Neuronal stem cell (in vitro differentiated cells): ENCODE measurements at regions not wholly inside any gene's neighbourhood (a gene's known extent, or its start where the extent isn't known, plus 50 kb on each side); places are given as distances from the start of the nearest gene placed in this dataset.

Experiments used
- DNase-seq: peaks from one replicate; pipeline ENCODE4 v3.0.0-alpha.2; 2013; ENCODE audit warnings: low spot score
- H2AFZ ChIP-seq: one replicate; pipeline ENCODE4 v1.6.1; 2013; ENCODE audit warnings: mild to moderate bottlenecking, low read length, inconsistent platforms
- H2AK5ac ChIP-seq: 2 replicates; pipeline ENCODE4 v1.6.1; 2013; ENCODE audit warnings: low read depth, mild to moderate bottlenecking, inconsistent platforms, low read length, moderate library complexity, mixed read lengths
- H2BK120ac ChIP-seq: 2 replicates; pipeline ENCODE4 v1.6.1; 2013; ENCODE audit warnings: low read depth, mild to moderate bottlenecking, inconsistent platforms, low read length, moderate library complexity, mixed read lengths
- H2BK12ac ChIP-seq: one replicate; pipeline ENCODE4 v1.6.1; 2013; ENCODE audit warnings: low read length, inconsistent platforms
- H2BK15ac ChIP-seq: 2 replicates; pipeline ENCODE4 v1.6.1; 2013; ENCODE audit warnings: mild to moderate bottlenecking, low read length, inconsistent platforms, mixed read lengths
- H2BK5ac ChIP-seq: one replicate; pipeline ENCODE4 v1.6.1; 2013; ENCODE audit warnings: inconsistent platforms, mild to moderate bottlenecking, low read length, moderate library complexity
- H3K14ac ChIP-seq: one replicate; pipeline ENCODE4 v1.6.1; 2013; ENCODE audit warnings: low read length, inconsistent platforms
- H3K18ac ChIP-seq: 2 replicates; pipeline ENCODE4 v1.6.1; 2013; ENCODE audit warnings: low read length, inconsistent platforms
- H3K23ac ChIP-seq: 2 replicates; pipeline ENCODE4 v1.6.1; 2013; ENCODE audit warnings: low read depth, mild to moderate bottlenecking, mixed read lengths, low read length, inconsistent platforms; ENCODE audit not compliant: poor library complexity
- H3K27ac ChIP-seq: replicated peaks from 3 replicates; pipeline ENCODE4 v1.5.1; 2013; ENCODE audit warnings: low read length, inconsistent platforms
- H3K27me3 ChIP-seq, 3 experiments: 2 replicates each; pipeline ENCODE4 v1.6.1; 2013; ENCODE audit warnings: low read length in 3 of 3, mild to moderate bottlenecking in 2 of 3, inconsistent platforms in 1 of 3, low read depth in 1 of 3, mixed read lengths in 1 of 3, moderate library complexity in 1 of 3; ENCODE audit not compliant: control insufficient read depth in 3 of 3, insufficient read depth in 3 of 3
- H3K36me3 ChIP-seq, 2 donors: replicated peaks in 1 of 2; 2 replicates each; pipeline ENCODE4 v1.6.1; 2013; ENCODE audit warnings: low read length in 2 of 2; ENCODE audit not compliant: control insufficient read depth in 2 of 2, insufficient read depth in 2 of 2
- H3K4ac ChIP-seq: 2 replicates; pipeline ENCODE4 v1.6.1; 2013; ENCODE audit warnings: inconsistent platforms, mild to moderate bottlenecking, low read length, moderate library complexity
- H3K4me1 ChIP-seq, 2 donors: 1 replicate in 1 of 2; 2 replicates in 1 of 2; pipeline ENCODE4 v1.6.1; 2013; ENCODE audit warnings: low read length in 2 of 2, low read depth in 1 of 2; ENCODE audit not compliant: control insufficient read depth in 2 of 2, insufficient read depth in 1 of 2
- H3K4me2 ChIP-seq: one replicate; pipeline ENCODE4 v1.6.1; 2013; ENCODE audit warnings: mild to moderate bottlenecking, low read length, inconsistent platforms; ENCODE audit not compliant: insufficient read depth, poor library complexity, severe bottlenecking
- H3K4me3 ChIP-seq, 2 donors: 2 replicates each; pipeline ENCODE4 v1.5.1; 2013; ENCODE audit warnings: low read length in 2 of 2, mild to moderate bottlenecking in 2 of 2, inconsistent platforms in 1 of 2, moderate library complexity in 1 of 2
- H3K79me1 ChIP-seq: one replicate; pipeline ENCODE4 v1.6.1; 2013; ENCODE audit warnings: low read depth, mild to moderate bottlenecking, inconsistent platforms, low read length, moderate library complexity
- H3K9ac ChIP-seq: one replicate; pipeline ENCODE4 v1.6.1; 2013; ENCODE audit warnings: mild to moderate bottlenecking, low read depth, low read length, inconsistent platforms; ENCODE audit not compliant: poor library complexity
- H3K9me3 ChIP-seq, 2 donors: replicated peaks in 1 of 2; 2 replicates each; pipeline versions ENCODE3 to v1.6.1; 2013; ENCODE audit warnings: low read length in 2 of 2, mild to moderate bottlenecking in 2 of 2, inconsistent platforms in 1 of 2, low read depth in 1 of 2, mixed read lengths in 1 of 2, moderate library complexity in 1 of 2; ENCODE audit not compliant: control insufficient read depth in 2 of 2, insufficient read depth in 1 of 2
- H4K8ac ChIP-seq: one replicate; pipeline ENCODE4 v1.6.1; 2013; ENCODE audit warnings: low read depth, mild to moderate bottlenecking, inconsistent platforms, low read length, moderate library complexity
- H4K91ac ChIP-seq: one replicate; pipeline ENCODE4 v1.6.1; 2013; ENCODE audit warnings: low read length, low read depth, mild to moderate bottlenecking, inconsistent platforms; ENCODE audit not compliant: poor library complexity
- WGBS, 2 donors: extraction: QIAGEN DNeasy Blood & Tissue Kit; methylation state at CpG; one replicate each; pipeline ENCODE4 v1.1.7; 2013; ENCODE audit warnings: missing lambda C conversion rate in 2 of 2, mixed read lengths in 1 of 2; ENCODE audit not compliant: insufficient read length in 2 of 2, insufficient replicate concordance in 1 of 2; ENCODE audit errors: extremely low coverage in 2 of 2; 5-methylcytosine and 5-hydroxymethylcytosine counted together

DNA sequence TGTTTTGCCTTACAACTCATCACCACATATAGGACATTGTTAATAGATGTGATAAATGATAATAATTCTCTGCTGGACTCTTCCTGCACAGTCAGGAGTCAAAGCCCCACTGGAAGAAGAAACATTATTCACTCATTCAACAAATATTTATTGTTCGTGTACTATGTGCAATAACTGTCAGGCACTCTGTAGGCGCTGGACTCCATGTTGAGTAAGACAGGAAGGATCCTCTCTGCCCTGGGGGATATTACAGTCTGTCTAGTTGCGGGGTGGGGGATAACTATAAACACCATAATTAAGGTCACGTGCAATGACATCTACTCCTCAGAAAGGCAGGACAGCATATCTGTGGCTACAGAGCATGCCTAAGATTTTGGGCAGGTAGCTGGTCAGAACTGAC is 281.1 kb downstream of the FAT3 start:
- H3K14ac ChIP-seq, result no peak overlapping the region
- H3K9me3 ChIP-seq, result no peaks in the 10 kb centered on the region
- no peak overlapping the region for H3K4me2 ChIP-seq
- H3K4me1 ChIP-seq, result peaks cover 8 to 11% of the 10 kb centered on the region in 2 donors
- no peak overlapping the region for H2BK12ac ChIP-seq
- no peak overlapping the region for H3K9ac ChIP-seq
- no peak overlapping the region for H3K4me3 ChIP-seq
- H4K8ac ChIP-seq, result no peak overlapping the region
- no peaks in the 10 kb centered on the region for H3K79me1 ChIP-seq
- WGBS, 2 donors, result no CpG with 5 or more reads among the region's 4 CpGs
- H3K27me3 ChIP-seq, result no peaks in the 10 kb centered on the region
- H2AK5ac ChIP-seq, result no peak overlapping the region
- no peaks in the 10 kb centered on the region for H3K36me3 ChIP-seq
- no peak for DNase-seq
- H3K4ac ChIP-seq, result no peak overlapping the region
- no peak overlapping the region for H2BK15ac ChIP-seq
- no peak overlapping the region for H2BK5ac ChIP-seq
- H3K27ac ChIP-seq, result no peak overlapping the region
- no peak overlapping the region for H3K23ac ChIP-seq
- H2AFZ ChIP-seq, result no peak overlapping the region
- no peak overlapping the region for H3K18ac ChIP-seq
- no peak overlapping the region for H4K91ac ChIP-seq
- no peak overlapping the region for H2BK120ac ChIP-seq

DNA sequence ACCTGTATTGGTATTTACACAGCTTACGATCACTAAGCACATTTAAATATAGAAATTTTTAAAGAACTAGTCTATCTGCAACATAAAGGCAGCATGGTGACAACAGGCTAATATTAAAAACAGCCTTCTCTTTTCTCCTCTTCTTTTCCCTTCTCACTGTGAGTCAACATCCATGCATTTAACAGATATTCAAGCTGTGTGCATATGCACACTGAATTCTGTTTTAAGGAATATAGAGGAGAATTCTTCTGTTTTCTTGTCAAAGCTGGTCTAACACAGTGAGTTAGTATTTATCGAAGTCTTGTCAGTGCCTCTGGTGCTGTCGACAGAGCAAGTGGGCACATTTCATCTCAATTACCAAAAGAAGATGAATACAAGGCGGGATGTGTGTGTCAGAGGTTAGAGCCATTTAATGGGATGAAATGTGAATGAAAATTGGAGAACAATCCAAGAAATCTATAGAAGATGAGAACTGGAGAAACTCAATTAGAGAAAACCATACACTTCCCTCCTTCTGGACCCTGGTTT is 282.3 kb downstream of the FAT3 start:
- Histone ChIP-seq H3K4me3 (no peak overlapping the region), H3K36me3 (no peaks in the 10 kb centered on the region), H3K4me1 (peaks cover 10 to 16% of the 10 kb centered on the region in 2 donors), H3K27me3 (no peaks in the 10 kb centered on the region), H2BK5ac (no peak overlapping the region), H3K14ac (no peak overlapping the region), H3K9ac (no peak overlapping the region), H3K79me1 (no peaks in the 10 kb centered on the region), H2AK5ac (no peak overlapping the region), H4K91ac (no peak overlapping the region), H3K18ac (no peak overlapping the region), H3K9me3 (no peaks in the 10 kb centered on the region), H2BK120ac (no peak overlapping the region), H2BK15ac (no peak overlapping the region), H3K4me2 (no peak overlapping the region), H3K4ac (no peak overlapping the region), H3K23ac (no peak overlapping the region), H2AFZ (no peak overlapping the region), H2BK12ac (no peak overlapping the region), H4K8ac (no peak overlapping the region), H3K27ac (no peak overlapping the region)
- DNase-seq, result no peak
- no CpG with 5 or more reads among the region's 4 CpGs for WGBS, 2 donors

DNA sequence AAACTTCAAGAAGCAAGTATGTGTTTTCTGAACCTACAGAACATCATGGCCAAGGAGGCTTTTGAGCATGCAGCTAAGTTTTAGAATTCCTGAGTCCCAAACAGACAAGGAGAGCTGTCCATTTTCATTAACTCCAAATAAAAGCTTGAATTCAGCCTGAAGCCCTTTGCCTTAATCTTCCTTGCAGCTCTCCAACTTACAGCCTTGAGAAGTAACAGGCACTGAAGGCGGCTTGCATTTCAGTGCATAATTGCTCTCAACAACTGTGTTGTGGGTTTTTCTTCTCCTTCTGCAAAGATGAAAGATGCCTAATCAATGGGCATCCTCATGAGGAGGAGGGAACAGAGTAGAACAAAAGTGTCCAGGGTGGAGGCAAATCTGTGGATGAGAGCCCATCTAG is 286.0 kb downstream of the FAT3 start:
- DNase-seq, result peak; percentile 59
- no peak overlapping the region for H2BK12ac ChIP-seq
- no peak overlapping the region for H3K18ac ChIP-seq
- H3K14ac ChIP-seq, result no peak overlapping the region
- no peak overlapping the region for H2BK15ac ChIP-seq
- peaks cover 11 to 26% of the 10 kb centered on the region in 2 donors for H3K4me1 ChIP-seq
- no peaks in the 10 kb centered on the region for H3K79me1 ChIP-seq
- H3K36me3 ChIP-seq, result no peaks in the 10 kb centered on the region
- H3K23ac ChIP-seq, result no peak overlapping the region
- no peak overlapping the region for H4K8ac ChIP-seq
- no peak overlapping the region for H2AK5ac ChIP-seq
- no peak overlapping the region for H3K4me3 ChIP-seq
- no peaks in the 10 kb centered on the region for H3K9me3 ChIP-seq
- WGBS, 2 donors, result no CpG with 5 or more reads among the region's 1 CpG
- no peak overlapping the region for H2BK120ac ChIP-seq
- no peaks in the 10 kb centered on the region for H3K27me3 ChIP-seq
- H2BK5ac ChIP-seq, result no peak overlapping the region
- H3K9ac ChIP-seq, result no peak overlapping the region
- H4K91ac ChIP-seq, result no peak overlapping the region
- H3K4ac ChIP-seq, result no peak overlapping the region
- H3K4me2 ChIP-seq, result no peak overlapping the region
- no peak overlapping the region for H2AFZ ChIP-seq
- peak overlapping the region; percentile 66 for H3K27ac ChIP-seq

DNA sequence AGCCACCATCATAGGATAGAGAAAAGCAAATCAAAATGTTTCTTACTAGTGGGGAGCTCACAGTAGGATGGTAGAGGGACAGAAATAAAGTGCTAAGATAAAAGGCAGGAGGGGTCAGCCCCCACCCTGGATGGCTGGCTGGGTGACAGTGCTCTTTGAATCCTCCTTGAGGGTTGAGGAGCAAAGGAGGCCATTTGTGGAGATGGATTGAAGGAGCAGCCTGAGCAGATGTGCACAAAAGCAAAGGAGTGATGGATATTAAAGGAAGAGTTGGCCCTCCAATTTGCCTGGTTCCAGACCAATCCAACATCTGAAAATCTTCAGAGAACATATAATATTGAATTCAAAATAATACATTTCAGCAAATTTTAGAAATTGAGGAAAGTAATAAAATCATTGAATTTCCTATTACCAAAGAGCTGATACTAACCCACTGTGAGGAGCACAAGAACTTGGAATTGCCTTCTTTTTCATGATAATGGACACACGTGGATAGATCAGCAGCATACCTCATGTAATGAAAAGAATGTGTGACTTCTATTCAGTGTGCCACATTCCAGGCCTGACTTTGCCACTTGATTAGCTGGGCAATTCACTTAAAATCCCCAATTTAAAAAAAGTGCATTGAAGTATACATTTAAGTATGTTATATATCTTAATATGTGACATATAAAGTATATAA is 287.0 kb downstream of the FAT3 start:
- DNase-seq, result no peak
- Histone ChIP-seq H2BK15ac (no peak overlapping the region), H3K79me1 (no peaks in the 10 kb centered on the region), H4K8ac (no peak overlapping the region), H3K9ac (no peak overlapping the region), H3K18ac (no peak overlapping the region), H2BK5ac (no peak overlapping the region), H3K9me3 (no peaks in the 10 kb centered on the region), H3K4ac (no peak overlapping the region), H3K4me2 (no peak overlapping the region), H3K4me3 (no peak overlapping the region), H3K27me3 (no peaks in the 10 kb centered on the region), H3K4me1 (peaks cover 9 to 21% of the 10 kb centered on the region in 2 donors), H2AK5ac (no peak overlapping the region), H3K14ac (no peak overlapping the region), H2BK120ac (no peak overlapping the region), H3K36me3 (no peaks in the 10 kb centered on the region), H2AFZ (no peak overlapping the region), H3K27ac (peak overlapping the region; percentile 16), H4K91ac (no peak overlapping the region), H3K23ac (no peak overlapping the region), H2BK12ac (no peak overlapping the region)
- WGBS, 2 donors, result no CpG with 5 or more reads among the region's 1 CpG
